Activated naive CD8-positive, alpha-beta T cell treated with anti-CD3 and anti-CD28 coated beads, Interleukin-2, amount 10 ng/mL, durations not matched to agents 7 days and 5 days (primary cell): ENCODE measurements at regions not wholly inside any gene's neighbourhood (a gene's known extent, or its start where the extent isn't known, plus 50 kb on each side); places are given as distances from the start of the nearest gene placed in this dataset.
"Not testable (repeated sequence)": the region's sequence is repeated elsewhere in the genome, so short reads cannot be mapped to it uniquely, and the experiment has no call there.

Source experiments
- ATAC-seq: fragments of 150-1000 bp; cut with Tn5 transposase; one replicate; pipeline ENCODE4 v1.10.0; 2021; ENCODE audit warnings: low read depth, moderate library complexity
- POLR2A ChIA-PET: fragments of 350-600 bp; sonication (Branson Sonifier 250); formaldehyde crosslinking; loops from one replicate; lab custom pipeline; 2021; ENCODE audit warnings: antibody characterized with exemption; lab: Charles Lee
- DNase-seq: peaks from one replicate; pipeline ENCODE4 v3.0.0; 2021
- H3K27ac Mint-ChIP-seq: one replicate; pipeline ENCODE4 v1.8.0; 2022; ENCODE audit warnings: mild to moderate bottlenecking, mixed read lengths
- H3K27me3 Mint-ChIP-seq: one replicate; pipeline ENCODE4 v1.8.0; 2022; ENCODE audit warnings: mild to moderate bottlenecking, moderate library complexity, mixed read lengths
- H3K36me3 Mint-ChIP-seq: one replicate; pipeline ENCODE4 v1.8.0; 2021; ENCODE audit warnings: mild to moderate bottlenecking, mixed read lengths
- H3K4me1 Mint-ChIP-seq: one replicate; pipeline ENCODE4 v1.8.0; 2021; ENCODE audit warnings: mixed read lengths
- H3K4me3 Mint-ChIP-seq: one replicate; pipeline ENCODE4 v1.8.0; 2022; ENCODE audit warnings: mild to moderate bottlenecking, moderate library complexity, mixed read lengths
- H3K9me3 Mint-ChIP-seq: one replicate; pipeline ENCODE4 v1.8.0; 2021; ENCODE audit warnings: mixed read lengths

DNA sequence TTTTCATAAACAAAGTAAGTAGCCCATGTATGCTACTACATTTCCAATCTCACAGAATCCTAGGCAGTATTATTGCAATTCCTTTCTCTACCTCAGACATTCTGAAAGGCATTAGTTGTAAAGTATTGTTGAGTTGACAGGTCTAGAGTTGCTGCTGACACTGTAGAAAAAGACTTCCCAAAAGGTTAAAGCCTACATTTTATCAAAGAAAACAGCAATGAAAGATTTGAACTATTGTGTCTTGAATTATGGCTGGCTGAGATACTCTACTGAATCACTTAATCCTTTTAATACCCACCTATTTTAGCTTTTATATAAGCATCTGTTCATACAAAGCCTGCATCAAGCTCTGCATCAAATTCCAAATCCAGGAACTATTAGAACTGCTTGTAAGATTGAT, 1082.0 kb downstream of the OLFM4 start:
- H3K27me3 Mint-ChIP-seq = no peaks in the 10 kb centered on the region
- no peak for ATAC-seq
- H3K4me1 Mint-ChIP-seq = no peaks in the 10 kb centered on the region
- H3K9me3 Mint-ChIP-seq = peaks cover 3% of the 10 kb centered on the region
- no peak overlapping the region for H3K27ac Mint-ChIP-seq
- no peak overlapping the region for H3K4me3 Mint-ChIP-seq
- H3K36me3 Mint-ChIP-seq = no peaks in the 10 kb centered on the region
- DNase-seq = no peak
- POLR2A ChIA-PET = no interaction called here

DNA sequence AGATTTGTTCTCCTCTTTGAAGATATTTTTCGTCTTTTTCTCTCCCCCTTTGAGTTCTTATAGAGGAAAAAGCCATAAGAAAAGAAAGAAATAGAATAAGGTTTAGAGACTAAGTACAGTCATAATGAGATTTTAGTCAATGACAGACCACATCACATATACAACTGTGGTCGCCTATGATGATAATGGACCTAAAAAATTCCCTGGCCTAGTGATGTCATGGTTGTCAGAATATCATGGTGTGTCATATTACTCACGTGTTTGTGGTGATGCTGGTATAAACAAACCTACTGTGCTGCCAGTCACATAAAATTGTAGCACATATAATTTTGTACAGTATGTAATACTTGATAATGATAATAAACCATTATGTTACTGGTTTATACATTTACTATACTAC, 1096.1 kb downstream of the OLFM4 start:
- peaks cover 9% of the 10 kb centered on the region for H3K9me3 Mint-ChIP-seq
- no peaks in the 10 kb centered on the region for H3K4me1 Mint-ChIP-seq
- DNase-seq (no peak), ATAC-seq (no peak)
- POLR2A ChIA-PET = no interaction called here
- no peaks in the 10 kb centered on the region for H3K36me3 Mint-ChIP-seq
- H3K4me3 Mint-ChIP-seq = no peak overlapping the region
- no peak overlapping the region for H3K27ac Mint-ChIP-seq
- H3K27me3 Mint-ChIP-seq = no peaks in the 10 kb centered on the region

DNA sequence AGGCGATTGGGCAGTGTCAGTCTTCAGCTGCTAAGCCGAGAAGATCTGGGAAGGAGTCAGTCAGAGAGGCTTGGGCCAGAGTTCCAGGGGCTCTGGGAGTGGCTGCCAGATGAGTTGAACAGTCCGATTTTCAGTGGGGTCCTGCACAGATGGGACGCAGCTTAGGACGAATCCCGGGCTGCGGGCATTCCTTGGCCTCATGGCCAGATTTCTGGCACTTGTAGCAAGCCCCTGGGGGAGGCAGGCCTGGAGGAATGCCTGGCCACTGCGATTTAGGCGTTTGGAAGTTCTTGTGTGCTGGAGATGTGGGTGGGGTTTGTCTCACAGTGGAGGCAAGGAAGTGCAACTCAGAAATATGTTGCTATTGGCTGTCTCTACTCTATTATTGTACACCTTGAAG, 1102.3 kb downstream of the OLFM4 start:
- POLR2A ChIA-PET, ATAC-seq, DNase-seq, H3K4me1 Mint-ChIP-seq, H3K36me3 Mint-ChIP-seq, H3K4me3 Mint-ChIP-seq, H3K27me3 Mint-ChIP-seq, H3K27ac Mint-ChIP-seq: not testable (repeated sequence)
- peaks cover 15% of the 10 kb centered on the region for H3K9me3 Mint-ChIP-seq

DNA sequence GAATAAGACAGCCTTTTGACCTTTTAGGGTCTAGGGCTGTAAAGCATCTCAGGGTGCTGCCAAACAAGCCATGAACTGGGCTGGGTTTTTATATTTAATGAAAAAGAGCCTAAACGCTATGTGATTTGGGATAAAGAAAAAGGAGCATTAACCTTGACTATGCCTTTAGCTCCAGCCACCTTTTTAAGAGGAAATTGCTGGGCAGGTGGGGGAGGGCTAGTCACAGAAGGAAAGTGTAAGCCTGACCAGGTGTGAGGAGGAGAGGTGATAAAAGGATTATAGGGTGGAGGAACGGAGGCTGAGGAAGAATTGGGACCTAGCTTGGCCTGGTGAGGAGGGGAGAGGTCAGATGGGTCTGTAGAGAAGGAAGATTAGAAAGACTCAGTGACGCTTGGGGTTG, 1102.8 kb downstream of the OLFM4 start:
- ATAC-seq, POLR2A ChIA-PET, H3K4me3 Mint-ChIP-seq, H3K4me1 Mint-ChIP-seq, H3K36me3 Mint-ChIP-seq, H3K27ac Mint-ChIP-seq, DNase-seq, H3K27me3 Mint-ChIP-seq: not testable (repeated sequence)
- peaks cover 13% of the 10 kb centered on the region for H3K9me3 Mint-ChIP-seq

DNA sequence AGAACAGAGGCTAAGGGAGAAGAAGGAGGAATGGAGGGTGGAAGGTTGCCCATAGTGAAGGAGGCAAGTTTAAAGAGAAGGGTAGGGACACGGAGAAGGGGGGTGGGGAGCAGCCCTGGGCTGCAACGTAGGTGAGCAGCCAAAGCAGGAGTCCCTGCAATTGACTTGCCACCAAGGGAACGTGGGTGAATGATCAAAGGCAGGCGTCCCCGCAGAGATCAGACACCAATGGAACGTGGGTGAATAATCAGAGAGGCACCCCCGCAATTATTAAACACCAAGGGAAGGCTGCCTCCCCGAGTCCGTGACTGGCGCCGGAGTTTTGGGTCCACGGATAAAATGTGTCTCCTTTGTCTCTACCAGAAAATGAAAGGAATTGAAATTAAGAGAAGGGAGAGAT, 1103.5 kb downstream of the OLFM4 start:
- H3K4me3 Mint-ChIP-seq = not testable (repeated sequence)

DNA sequence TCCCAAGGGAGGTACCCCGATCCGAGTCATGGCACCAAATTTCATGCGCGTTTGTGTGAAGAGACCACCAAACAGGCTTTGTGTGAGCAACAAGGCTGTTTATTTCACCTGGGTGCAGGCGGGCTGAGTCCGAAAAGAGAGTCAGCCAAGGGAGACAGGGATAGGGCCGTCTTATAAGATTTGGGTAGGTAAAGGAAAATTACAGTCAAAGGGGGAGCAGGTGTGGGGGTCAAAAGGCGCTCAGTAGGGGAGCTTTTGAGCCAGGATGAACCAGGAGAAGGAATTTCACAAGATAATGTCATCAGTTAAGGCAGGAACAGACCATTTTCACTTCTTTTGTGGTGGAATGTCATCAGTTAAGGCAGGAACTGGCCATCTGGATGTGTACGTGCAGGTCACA, 1104.1 kb downstream of the OLFM4 start:
- H3K9me3 Mint-ChIP-seq = peaks cover 12% of the 10 kb centered on the region
- DNase-seq, H3K4me1 Mint-ChIP-seq, ATAC-seq, H3K27ac Mint-ChIP-seq, POLR2A ChIA-PET, H3K4me3 Mint-ChIP-seq, H3K27me3 Mint-ChIP-seq, H3K36me3 Mint-ChIP-seq: not testable (repeated sequence)

More for the DNA sequence above, 1103.5 kb downstream of the OLFM4 start:
- H3K4me1 Mint-ChIP-seq, ATAC-seq, DNase-seq, H3K27ac Mint-ChIP-seq, POLR2A ChIA-PET, H3K27me3 Mint-ChIP-seq, H3K36me3 Mint-ChIP-seq: not testable (repeated sequence)
- H3K9me3 Mint-ChIP-seq = peaks cover 10% of the 10 kb centered on the region

DNA sequence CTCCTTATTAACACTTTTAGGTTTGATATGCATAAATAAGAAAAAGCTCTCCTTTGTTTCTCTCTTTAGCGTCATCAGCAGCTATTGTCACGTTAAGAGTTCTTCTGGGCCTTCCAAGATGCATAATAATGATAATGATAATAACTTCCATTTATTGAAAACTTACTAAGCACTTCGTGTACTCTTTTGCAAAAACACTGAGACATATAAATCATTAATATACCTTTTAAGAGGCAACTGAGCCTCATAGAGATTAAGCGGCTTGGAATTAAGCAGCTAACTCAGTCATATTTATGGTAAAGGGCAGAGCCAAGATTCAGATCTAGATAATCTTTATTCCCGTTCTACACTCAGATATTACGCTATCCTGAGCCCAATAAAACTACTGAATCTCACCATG, 1105.1 kb downstream of the OLFM4 start:
- no peaks in the 10 kb centered on the region for H3K4me1 Mint-ChIP-seq
- H3K27ac Mint-ChIP-seq = no peak overlapping the region
- DNase-seq (no peak), ATAC-seq (no peak)
- POLR2A ChIA-PET = no interaction called here
- no peaks in the 10 kb centered on the region for H3K36me3 Mint-ChIP-seq
- H3K4me3 Mint-ChIP-seq = no peak overlapping the region
- peaks cover 9% of the 10 kb centered on the region for H3K9me3 Mint-ChIP-seq
- no peaks in the 10 kb centered on the region for H3K27me3 Mint-ChIP-seq

DNA sequence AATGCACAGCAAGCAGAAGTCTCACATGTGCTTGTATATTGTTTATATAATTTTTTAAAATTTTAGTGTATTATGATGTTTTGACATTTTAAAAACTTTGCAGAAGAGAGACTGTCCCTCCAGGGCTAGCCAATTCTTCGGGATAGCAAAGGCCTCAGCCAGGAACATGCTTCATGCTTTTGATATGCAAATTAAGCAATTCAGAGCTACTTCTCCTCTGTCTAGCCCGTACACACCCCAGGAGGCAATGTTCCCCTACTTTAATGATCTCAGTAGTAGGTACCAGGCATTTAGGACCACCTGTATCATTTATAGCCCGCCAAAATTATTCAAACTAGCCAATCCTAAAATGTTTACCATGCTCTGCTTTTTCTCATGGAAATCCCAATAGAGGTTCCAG, 1116.2 kb downstream of the OLFM4 start:
- H3K4me3 Mint-ChIP-seq = no peak overlapping the region
- DNase-seq (no peak), ATAC-seq (no peak)
- POLR2A ChIA-PET = no interaction called here
- H3K36me3 Mint-ChIP-seq = no peaks in the 10 kb centered on the region
- peaks cover 8% of the 10 kb centered on the region for H3K9me3 Mint-ChIP-seq
- H3K4me1 Mint-ChIP-seq = no peaks in the 10 kb centered on the region
- no peak overlapping the region for H3K27ac Mint-ChIP-seq
- no peaks in the 10 kb centered on the region for H3K27me3 Mint-ChIP-seq

DNA sequence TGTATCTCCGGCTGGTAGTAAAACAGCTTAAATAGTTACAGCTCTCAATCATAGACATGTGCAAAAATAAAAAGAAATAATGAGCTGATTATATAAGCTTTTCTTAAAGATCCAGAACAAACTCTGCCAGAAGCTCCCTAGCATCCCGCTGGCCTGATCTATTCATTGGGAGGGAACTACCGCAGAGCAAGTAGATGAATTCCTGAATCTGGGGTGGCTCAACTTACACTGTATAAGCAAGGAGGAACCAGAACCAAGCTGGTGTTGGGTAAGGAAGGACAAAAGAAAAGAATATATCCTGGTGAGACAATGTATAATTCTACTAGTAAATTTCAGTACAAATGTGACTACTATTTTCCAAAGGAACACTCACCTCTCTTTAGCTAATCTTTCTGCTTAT, 1122.2 kb downstream of the OLFM4 start:
- Mint-ChIP-seq H3K4me3 (no peak overlapping the region), H3K27ac (no peak overlapping the region), H3K27me3 (no peaks in the 10 kb centered on the region), H3K9me3 (peaks cover 3% of the 10 kb centered on the region), H3K36me3 (no peaks in the 10 kb centered on the region), H3K4me1 (no peaks in the 10 kb centered on the region)
- ATAC-seq = no peak
- DNase-seq = no peak
- POLR2A ChIA-PET = no interaction called here

DNA sequence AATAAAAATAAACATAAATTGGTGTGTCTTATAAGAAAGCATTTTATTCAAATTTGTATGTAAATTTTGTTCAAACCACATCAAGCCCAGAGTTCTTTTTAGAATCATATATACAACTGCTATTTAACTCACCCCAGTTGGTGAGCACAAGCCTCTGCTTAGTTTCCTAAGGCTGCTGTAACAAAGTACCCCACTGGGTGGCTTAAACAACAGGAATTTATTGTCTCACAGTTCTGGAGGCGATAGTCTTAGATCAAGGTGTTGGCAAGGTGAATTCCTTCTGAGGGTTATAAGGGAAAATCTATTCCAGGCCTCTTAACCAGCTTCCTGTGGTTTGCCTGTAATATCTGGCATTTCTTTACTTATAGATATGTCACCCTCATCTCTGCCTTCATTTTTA, 1133.5 kb downstream of the OLFM4 start:
- Mint-ChIP-seq H3K36me3 (no peaks in the 10 kb centered on the region), H3K27me3 (no peaks in the 10 kb centered on the region), H3K27ac (no peak overlapping the region), H3K4me3 (no peak overlapping the region), H3K4me1 (no peaks in the 10 kb centered on the region), H3K9me3 (peaks cover 3% of the 10 kb centered on the region)
- POLR2A ChIA-PET = no interaction called here
- ATAC-seq (no peak), DNase-seq (no peak)

DNA sequence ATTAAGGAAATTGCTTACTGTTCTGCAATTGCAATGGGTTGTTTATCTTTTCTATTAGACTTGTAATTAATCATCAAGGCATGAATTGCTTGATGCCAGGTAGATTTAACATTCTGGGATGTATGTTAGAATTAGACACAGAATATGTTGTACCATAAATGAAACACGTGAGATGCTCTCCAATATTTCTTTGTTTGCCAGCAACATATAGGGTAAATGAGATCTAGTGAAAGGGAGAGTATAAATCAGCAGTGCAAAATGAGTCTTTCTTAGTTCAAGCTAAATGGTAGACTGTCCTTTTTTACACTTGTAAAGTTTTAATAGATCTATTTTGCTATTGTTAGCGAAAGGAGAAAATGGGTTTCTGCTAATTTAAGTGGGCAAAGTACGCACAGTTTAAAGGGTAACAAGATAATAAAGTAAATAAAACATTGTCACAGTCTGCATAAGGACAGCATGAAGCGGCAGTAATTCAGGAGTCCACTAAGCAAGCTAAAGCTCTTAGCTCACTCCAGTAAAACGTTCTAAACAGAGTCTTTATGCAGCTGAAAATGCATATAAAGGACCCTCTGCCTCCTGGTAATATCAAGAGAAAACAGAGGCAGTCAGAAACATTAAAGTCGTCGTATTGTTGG, 1137.1 kb downstream of the OLFM4 start:
- no peak for ATAC-seq
- DNase-seq = no peak
- peaks cover 5% of the 10 kb centered on the region for H3K9me3 Mint-ChIP-seq

DNA sequence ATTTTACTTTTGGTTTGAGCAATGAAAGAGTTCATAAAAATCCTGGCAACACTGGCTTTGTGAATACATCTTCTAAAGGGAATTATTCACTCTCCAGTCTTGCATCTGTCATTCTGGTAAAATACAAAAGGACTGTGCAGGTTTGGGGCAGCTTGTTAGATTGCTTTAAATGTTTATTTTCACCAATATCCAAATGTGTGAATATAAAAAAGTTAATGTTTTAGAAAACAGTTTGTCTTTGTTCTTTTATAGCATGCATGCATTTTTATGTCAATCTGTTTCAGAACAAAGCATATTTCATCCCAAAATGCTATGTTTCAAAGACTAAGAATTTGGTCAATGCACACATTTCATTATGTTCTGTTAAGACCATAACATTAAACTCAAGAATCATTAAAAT, 1145.4 kb downstream of the OLFM4 start:
- H3K9me3 Mint-ChIP-seq = peaks cover 3% of the 10 kb centered on the region
- H3K27ac Mint-ChIP-seq = no peak overlapping the region
- no peaks in the 10 kb centered on the region for H3K4me1 Mint-ChIP-seq
- POLR2A ChIA-PET = no interaction called here
- H3K4me3 Mint-ChIP-seq = no peak overlapping the region
- no peaks in the 10 kb centered on the region for H3K36me3 Mint-ChIP-seq
- H3K27me3 Mint-ChIP-seq = no peaks in the 10 kb centered on the region
- no peak for DNase-seq
- ATAC-seq = no peak

More for the DNA sequence above, 1137.1 kb downstream of the OLFM4 start:
- Mint-ChIP-seq H3K27me3 (no peaks in the 10 kb centered on the region), H3K4me3 (no peak overlapping the region), H3K4me1 (no peaks in the 10 kb centered on the region), H3K27ac (no peak overlapping the region), H3K36me3 (no peaks in the 10 kb centered on the region)
- POLR2A ChIA-PET = no interaction called here

DNA sequence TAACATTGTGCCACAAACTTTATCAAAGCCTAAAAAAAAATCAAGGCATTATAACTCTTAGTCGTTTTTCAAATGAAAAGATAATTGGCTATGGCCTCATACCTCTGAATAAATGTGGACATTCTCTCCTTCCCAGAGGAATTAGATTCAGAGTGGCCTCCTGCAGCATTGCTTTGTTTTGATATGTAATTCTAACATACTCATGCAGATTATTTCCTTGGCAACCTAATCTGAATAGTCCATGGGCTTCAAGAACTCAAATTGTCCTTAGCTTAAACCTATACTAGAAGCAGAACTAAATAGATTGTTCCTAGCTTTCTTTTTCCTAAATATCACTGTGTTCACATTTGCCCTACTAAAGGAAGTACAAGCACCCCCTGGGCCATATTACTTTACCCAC, 1146.9 kb downstream of the OLFM4 start:
- Mint-ChIP-seq H3K4me3 (no peak overlapping the region), H3K27me3 (no peaks in the 10 kb centered on the region), H3K9me3 (peaks cover 3% of the 10 kb centered on the region), H3K27ac (no peak overlapping the region), H3K36me3 (no peaks in the 10 kb centered on the region), H3K4me1 (no peaks in the 10 kb centered on the region)
- DNase-seq (no peak), ATAC-seq (no peak)
- POLR2A ChIA-PET = no interaction called here

DNA sequence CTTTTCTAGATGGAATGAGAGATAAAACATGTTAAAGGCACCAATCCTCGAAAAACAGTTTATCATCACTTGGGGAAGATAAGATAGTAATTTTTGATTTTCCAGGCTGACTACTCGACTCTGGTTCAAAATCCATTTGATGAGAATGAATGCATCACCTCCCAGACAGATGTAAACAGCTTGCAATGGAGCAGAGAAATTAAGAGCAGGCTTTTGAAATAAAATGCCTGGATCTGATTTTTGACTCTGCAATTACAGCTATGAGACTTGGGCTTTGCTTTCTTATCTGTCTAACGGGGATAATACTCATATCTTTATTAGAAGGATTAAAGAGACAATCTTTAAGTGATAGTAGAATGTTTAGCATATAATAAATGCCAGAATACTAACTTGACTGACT, 1148.9 kb downstream of the OLFM4 start:
- DNase-seq = no peak
- H3K27ac Mint-ChIP-seq = no peak overlapping the region

DNA sequence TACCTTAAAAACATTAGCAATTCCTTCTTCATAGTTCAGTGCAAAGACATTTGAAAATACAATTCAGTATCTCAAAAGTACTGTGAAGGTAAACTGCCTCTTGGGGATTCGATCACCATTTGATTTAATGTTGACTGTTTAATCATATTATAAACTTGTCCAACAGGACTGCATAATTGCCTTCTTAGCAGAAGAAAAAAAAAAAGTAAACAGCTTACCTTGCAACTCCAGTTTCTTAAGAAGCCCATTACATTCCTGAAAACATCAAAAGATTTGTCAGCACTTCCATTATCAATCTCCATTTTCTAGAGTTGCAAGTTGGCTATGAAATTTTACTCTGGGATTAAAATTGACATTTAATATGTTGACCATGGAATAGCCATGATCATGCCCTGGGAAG, 1154.6 kb downstream of the OLFM4 start:
- peaks cover 3% of the 10 kb centered on the region for H3K9me3 Mint-ChIP-seq
- H3K27ac Mint-ChIP-seq = no peak overlapping the region
- no peak for ATAC-seq
- H3K4me1 Mint-ChIP-seq = no peaks in the 10 kb centered on the region
- no peaks in the 10 kb centered on the region for H3K36me3 Mint-ChIP-seq
- H3K27me3 Mint-ChIP-seq = no peaks in the 10 kb centered on the region
- no peak for DNase-seq
- H3K4me3 Mint-ChIP-seq = no peak overlapping the region
- POLR2A ChIA-PET = no interaction called here

More for the DNA sequence above, 1148.9 kb downstream of the OLFM4 start:
- Mint-ChIP-seq H3K4me3 (no peak overlapping the region), H3K4me1 (no peaks in the 10 kb centered on the region), H3K27me3 (no peaks in the 10 kb centered on the region), H3K36me3 (no peaks in the 10 kb centered on the region), H3K9me3 (peaks cover 3% of the 10 kb centered on the region)
- ATAC-seq = no peak
- POLR2A ChIA-PET = no interaction called here
